ENCODE measurements at regions not wholly inside any gene's neighbourhood (a gene's known extent, or its start where the extent isn't known, plus 50 kb on each side); places are given as distances from the start of the nearest gene placed in this dataset.

- no peak for TF ChIP-seq CTCF (IDR thresholded peaks at IDR 0.05; ENCODE audit: extremely low read depth, missing control alignments)
- no peak for DNase-seq (ENCODE audit: low spot score)
Observed at GRCh38 chr4:3851881-3852280, 85.7 kb downstream of the ADRA2C start.

- TF ChIP-seq CTCF (IDR thresholded peaks at IDR 0.05; ENCODE audit: extremely low read depth, missing control alignments): no peak
Observed at GRCh38 chr4:3852309-3852708, 86.1 kb downstream of the ADRA2C start.

GRCh38 chr4:3852711-3853110 lies 86.5 kb downstream of the ADRA2C start:
- TF ChIP-seq CTCF (IDR thresholded peaks at IDR 0.05; ENCODE audit: extremely low read depth, missing control alignments): no peak
- DNase-seq (ENCODE audit: low spot score): no peak

More at GRCh38 chr4:3852309-3852708, 86.1 kb downstream of the ADRA2C start:
- DNase-seq (ENCODE audit: low spot score): no peak

- no peak for TF ChIP-seq CTCF (IDR thresholded peaks at IDR 0.05; ENCODE audit: extremely low read depth, missing control alignments)
- no peak for DNase-seq (ENCODE audit: low spot score)
Observed at GRCh38 chr4:3853388-3854035, 87.3 kb downstream of the ADRA2C start.

GRCh38 chr4:3854661-3855060 lies 88.5 kb downstream of the ADRA2C start:
- no peak for TF ChIP-seq CTCF (IDR thresholded peaks at IDR 0.05; ENCODE audit: extremely low read depth, missing control alignments)
- DNase-seq (ENCODE audit: low spot score): no peak

GRCh38 chr4:3855646-3856045 lies 89.5 kb downstream of the ADRA2C start:
- no peak for DNase-seq (ENCODE audit: low spot score)
- TF ChIP-seq CTCF (IDR thresholded peaks at IDR 0.05; ENCODE audit: extremely low read depth, missing control alignments): no peak

- TF ChIP-seq CTCF (IDR thresholded peaks at IDR 0.05; ENCODE audit: extremely low read depth, missing control alignments): no peak
- no peak for DNase-seq (ENCODE audit: low spot score)
Observed at GRCh38 chr4:3856604-3857204, 90.5 kb downstream of the ADRA2C start.

All from GM20000 (cell line).